ENCODE measurements at regions not wholly inside any gene's neighbourhood (a gene's known extent, or its start where the extent isn't known, plus 50 kb on each side); places are given as distances from the start of the nearest gene placed in this dataset.

DNA sequence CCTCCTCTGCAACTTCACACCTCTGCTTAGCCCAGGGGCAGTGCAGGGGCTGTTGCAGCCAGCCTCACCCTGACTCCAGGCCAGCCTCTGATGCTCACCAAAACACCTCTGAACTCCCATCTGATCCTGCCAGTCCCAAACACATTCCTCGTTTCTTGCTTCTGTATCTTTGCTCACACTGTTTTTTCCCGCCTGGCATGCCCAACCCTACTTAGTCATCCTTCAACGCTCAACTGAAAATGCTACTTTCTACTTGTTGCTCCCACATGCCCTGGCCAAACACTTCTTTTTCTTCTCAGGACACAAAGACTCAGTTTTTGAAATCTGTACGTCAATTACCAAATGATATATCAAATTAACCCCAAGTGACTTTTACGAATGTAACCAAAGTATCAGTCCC lies 140.8 kb upstream of the ZBED5 start:
- TF ChIP-seq POLR2A (IDR thresholded peaks at IDR 0.05) (no peak), POLR2AphosphoS5 (IDR thresholded peaks at IDR 0.05; ENCODE audit: insufficient read depth in 1 of 2, low read depth in 1 of 2) (no peak)
- TF ChIP-seq, protein P1, sequence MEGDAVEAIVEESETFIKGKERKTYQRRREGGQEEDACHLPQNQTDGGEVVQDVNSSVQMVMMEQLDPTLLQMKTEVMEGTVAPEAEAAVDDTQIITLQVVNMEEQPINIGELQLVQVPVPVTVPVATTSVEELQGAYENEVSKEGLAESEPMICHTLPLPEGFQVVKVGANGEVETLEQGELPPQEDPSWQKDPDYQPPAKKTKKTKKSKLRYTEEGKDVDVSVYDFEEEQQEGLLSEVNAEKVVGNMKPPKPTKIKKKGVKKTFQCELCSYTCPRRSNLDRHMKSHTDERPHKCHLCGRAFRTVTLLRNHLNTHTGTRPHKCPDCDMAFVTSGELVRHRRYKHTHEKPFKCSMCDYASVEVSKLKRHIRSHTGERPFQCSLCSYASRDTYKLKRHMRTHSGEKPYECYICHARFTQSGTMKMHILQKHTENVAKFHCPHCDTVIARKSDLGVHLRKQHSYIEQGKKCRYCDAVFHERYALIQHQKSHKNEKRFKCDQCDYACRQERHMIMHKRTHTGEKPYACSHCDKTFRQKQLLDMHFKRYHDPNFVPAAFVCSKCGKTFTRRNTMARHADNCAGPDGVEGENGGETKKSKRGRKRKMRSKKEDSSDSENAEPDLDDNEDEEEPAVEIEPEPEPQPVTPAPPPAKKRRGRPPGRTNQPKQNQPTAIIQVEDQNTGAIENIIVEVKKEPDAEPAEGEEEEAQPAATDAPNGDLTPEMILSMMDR (IDR thresholded peaks at IDR 0.05): no peak

Data from vagina (tissue), 2 donors.